EH (cell line): ENCODE measurements at regions not wholly inside any gene's neighbourhood (a gene's known extent, or its start where the extent isn't known, plus 50 kb on each side); places are given as distances from the start of the nearest gene placed in this dataset.
"Not testable (repeated sequence)": the region's sequence is repeated elsewhere in the genome, so short reads cannot be mapped to it uniquely, and the experiment has no call there.

Source experiments
- DNase-seq: peaks from one replicate; pipeline ENCODE4 v3.0.0-alpha.2; 2015; ENCODE audit warnings: low read depth

DNA sequence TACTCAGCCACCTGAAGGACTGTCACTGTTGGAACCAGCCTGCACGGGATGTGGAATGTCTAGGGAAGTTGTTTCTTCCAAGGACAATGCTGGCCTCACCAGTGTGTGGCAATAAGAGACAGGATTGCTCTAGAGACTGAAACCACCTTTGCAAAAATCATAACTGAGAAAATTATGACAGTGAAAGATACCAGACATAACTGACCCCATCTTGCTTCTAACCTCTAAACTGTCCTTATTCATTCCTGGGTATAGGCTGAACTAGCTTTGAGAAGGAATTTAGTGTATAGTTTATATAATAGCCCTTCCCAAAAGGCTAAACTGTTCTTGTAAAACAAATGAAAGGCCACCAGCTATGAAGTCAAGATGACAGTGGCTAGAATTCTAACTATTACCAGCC lies 83.6 kb downstream of the IER5 start:
- no peak for DNase-seq

DNA sequence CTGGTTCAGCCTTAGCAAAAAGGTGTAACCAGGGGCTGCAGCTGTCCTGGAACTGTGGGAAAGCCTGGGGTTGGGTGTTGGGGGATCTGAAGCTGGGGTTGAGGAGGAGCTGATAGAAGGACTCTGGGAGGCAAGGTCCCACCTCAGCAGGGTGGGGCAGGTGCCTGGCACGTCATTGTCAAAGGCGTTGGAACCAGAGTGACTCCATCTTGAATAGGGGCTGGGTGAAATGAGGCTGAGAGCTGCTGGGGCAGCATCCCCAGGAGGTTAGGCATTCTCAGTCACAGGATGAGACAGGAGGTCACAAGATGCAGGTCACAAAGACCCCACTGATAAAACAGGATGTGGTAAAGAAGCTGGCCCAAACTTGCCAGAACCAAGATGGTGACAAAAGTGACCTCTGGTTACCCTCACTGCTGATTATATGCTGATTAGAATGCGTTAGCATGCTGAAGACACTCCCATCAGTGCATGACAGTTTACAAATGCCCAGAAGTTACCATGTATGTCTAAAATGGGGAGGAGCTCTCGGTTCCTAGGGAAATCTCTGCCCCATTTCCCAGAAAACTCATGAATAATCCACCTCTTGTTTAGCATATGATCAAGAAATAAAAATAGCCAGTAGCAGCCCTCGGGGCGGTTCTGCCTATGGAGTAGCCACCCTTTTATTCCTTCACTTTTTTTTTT lies 85.4 kb downstream of the IER5 start:
- DNase-seq = peak; percentile 85

DNA sequence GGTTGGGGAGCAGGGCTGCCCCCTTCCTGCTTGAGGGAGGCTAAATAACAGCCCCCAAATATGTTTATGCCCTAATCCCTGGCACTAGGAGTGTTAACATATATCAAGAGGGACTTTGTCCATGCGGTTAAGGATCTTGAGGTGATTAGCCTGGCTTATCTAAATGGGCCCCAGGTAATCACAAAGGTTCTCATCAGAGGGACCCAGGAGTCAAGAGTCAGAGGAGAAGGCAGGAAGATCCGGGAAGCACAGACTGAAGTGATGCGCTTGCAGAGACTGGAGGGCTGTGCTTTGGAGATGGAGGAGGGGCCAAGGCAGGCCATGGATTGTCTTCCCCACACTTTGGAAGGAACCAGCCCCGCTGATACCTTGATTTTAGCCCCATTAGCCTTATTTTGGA lies 86.4 kb downstream of the IER5 start:
- DNase-seq = no peak

DNA sequence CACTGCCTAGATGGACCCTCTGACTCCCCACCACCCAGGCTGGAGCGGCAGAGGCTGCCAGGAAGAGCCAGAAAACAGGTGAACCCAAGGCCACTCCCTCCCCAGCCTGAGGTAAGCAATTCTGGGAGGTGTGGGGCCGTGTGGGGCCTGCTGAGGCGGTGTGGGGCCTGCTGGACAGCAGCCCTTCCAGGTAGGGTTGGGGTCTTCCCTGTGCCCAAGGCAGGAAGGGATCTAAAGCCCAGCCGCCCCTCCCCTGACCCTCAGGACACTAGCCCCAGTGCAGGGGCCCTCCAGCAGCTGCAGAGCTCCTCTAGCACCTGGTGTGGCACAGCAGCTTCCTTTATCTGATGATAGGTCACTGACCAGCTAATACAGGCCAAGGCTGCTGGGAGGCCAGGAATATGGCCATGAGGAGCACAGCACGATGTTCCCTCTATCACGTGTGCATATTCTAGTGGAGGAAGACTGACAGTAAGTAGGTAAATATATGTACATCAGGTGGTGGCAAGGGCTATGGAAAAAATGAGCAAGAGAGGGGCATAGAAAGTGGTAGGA lies 86.9 kb downstream of the IER5 start:
- DNase-seq = no peak

DNA sequence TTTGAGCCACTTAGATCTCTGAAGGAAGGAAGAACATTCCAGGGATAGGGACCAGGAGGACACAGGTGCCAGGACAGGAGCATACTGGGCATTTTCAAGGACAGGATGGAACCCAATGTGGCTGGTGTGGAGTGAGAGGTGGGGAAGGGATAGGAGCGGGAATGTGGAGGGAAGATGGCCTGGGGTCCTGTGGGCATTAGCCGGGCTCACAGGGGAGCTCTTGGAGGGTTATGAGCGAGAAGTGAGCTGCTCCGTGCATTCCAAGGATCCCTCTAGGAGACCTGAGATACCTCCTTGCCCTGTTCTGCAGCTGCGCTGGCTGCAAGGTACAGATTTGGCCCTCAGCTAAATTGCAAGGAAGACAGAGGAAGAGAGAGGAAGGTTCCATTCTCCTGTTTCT lies 87.5 kb downstream of the IER5 start:
- no peak for DNase-seq

DNA sequence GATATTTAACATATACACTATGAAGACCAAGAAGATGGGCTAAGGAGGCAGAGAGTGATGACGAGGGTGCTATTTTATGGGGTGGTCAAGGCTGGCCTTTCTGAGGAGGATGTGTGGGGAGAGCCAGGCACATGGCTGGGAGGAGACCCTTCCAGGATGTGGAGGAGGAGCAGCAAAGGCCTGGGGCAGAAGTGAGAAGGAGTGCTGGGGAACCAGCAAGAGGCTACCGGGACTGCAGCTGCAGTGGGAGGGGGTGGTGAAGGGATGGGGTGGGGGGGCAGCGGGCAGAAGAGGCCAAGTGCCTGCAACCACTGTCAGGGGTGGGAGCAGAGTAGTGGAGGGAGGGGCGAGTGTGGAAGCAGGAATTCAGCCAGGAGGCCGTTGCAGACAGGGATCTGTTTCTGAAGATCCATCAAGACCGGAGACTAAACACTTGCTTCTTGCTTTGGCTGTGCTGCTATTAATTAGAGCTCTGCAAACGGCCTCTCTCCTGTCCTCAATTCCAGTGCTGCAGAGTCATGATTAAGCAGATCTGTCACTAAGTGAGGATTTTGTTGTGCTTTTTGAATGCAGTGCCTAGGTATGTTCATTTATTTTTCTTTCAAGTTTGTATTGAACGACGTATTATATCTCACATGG lies 89.9 kb downstream of the IER5 start:
- no peak for DNase-seq

DNA sequence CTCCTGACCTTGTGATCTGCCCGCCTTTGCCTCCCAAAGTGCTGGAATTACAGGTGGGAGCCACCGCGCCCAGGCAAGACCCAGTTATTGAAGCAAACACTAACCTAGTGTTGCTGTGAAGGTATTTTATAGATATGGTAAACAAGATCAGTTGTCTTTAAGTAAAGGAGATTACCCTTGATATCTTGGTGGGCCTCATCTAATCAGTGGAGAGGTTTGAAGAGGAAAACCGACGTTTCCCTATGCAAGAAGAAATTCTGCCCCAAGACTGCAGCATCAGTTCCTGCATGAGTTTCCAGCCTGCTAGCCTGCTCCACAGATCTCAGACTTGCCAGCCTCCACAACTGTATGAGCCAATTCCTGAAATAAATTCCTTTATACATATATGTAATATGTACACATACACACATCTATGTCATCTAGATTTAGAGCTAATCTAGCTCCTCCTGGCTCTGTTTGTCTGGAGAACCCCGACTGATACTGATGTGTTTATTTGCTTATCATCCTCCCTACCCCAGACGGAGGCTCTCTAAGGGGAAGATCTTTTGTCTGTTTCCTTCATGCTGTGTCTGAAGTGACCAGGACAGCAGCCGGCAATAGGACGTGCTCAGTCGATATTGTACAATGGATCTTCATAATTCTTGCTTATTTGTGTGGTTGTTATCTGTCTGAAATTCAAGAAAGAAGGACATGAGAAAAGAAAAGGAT lies 90.9 kb downstream of the IER5 start:
- DNase-seq = no peak

DNA sequence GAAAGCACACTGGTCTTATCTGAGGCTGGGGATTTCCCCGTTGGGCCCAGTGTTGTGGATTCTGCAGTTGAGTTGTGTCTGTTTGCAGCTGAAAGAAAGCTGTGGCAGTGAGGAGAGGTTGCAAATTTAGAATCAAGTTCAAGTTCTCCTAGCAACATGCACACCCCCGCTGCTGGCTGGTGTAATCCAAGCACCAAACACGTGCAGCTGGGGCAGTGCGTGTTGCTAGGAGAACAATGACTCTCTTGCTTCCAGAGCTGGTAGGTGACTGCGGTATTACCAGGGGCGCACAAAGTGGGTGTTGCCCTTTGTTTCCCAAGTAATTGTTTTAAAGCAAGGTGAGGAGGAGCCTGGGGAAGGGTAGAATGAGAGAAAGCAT lies 91.5 kb downstream of the IER5 start:
- peak; percentile 29 for DNase-seq

DNA sequence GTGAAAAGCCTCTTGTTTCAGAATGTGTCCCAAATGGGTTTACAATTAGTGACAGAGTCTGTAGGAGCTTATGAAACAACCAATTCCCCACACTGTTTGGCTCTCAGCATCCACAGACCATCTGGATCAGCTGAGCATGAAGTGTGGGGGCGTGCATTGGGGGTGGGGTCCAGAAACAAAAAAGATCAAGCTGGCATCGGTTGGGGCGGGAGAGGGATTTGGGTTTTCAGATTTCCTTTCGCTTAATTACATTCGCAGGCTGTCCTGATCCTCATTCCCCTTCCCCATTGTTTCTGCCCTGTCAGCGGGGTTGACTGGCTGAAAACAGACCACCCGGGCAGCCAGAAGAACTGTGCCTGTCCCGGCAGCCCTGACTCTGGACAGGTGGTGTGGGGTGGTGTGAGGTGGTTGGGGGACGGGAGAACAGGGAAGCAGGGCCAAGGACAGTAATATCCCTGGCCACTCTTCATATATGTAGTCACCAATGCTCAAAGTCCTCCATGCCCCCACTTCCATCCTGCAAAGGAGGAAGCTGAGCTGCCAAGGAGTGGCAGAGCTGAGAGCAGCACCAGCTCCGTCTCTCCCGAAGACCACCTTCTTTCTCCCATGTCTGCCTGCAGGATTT lies 92.0 kb downstream of the IER5 start:
- no peak for DNase-seq

DNA sequence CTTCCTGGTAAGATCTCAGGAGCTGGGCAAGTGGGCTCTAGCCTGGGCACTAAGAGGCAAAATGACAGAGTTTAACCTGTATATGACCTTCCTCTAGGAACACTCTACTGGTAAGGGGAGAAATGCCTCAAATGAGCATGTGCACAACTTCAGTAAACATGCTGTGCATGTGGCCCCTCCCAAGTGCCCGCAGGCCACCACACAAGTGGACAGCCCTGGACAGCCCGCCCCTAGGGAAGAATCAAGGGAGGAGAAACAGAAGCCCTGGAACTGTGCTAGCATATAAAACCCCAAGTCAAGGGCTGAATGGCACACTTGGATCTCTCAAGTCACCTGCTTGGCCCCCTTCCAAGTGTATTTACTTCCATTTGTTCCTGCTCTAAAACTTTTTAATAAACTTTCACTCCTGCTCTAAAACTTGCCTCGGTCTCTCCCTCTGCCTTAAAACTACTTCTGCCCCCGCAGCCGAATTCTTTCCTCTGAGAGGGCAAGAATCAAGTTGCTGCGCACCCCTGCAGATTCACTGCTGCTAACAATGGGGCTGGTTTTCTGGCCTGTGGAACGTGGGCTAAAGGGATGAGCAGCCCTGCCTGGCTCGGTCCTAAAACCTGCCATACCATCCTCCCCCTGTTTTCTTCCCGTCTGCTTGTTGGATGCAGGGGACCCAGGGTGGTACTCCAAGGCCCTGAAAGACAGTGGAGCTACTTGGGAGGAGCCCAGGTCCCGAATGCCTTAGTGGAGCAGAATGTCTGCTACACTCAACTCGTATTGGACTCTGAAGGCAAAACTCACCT lies 93.5 kb downstream of the IER5 start:
- DNase-seq = no peak

DNA sequence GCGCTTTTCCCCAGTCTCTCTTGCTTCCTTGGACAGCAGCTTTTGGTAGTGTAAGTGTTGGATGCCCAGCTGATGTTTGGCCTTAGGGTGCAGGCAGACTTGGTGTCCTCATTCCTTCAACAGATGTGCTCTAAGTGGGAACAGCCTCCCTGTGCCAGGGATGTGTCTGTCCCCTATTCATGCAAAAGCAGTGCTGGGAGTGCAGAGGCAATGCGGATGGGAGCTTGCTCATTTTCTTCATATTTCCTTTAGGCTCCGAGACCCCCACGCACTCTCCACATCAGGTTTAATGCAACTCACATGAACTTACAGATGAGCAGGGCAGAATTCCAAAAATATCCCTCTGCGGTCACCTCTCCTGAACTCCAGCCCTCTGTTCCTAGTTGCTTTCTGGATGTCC lies 96.1 kb downstream of the IER5 start:
- no peak for DNase-seq

DNA sequence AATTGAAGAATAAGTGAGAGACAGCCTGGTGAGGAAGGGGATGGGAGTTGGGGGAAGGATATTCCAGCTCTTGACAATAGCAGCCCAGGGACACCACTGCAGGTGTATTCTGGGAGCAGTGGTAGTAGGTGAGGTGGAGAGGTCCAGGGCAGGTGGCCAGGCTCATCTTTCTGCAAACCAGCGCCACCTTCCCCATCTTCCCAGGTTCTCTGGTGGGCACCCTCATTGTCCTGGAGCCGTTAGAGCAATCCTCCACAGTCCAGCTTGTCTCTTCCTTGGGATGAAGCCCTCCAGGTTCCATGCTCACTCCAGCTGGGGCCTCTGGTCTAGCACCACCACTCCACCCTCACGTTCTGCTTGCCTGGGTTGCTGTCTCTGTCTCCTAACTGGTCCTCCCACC lies 97.0 kb downstream of the IER5 start:
- DNase-seq = no peak

DNA sequence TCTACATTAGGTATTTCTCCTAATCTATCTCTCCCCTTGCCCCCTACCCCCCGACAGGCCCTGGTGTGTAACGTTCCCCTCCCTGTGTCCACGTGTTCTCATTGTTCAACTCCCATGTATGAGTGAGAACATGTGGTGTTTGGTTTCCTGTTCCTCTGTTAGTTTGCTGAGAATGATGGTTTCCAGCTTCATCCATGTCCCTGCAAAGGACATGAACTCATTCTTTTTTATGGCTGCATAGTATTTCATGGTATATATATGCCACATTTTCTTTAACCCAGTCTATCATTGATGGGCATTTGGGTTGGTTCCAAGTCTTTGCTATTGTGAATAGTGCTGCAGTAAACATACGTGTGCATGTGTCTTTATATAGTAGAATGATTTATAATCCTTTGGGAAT lies 97.6 kb downstream of the IER5 start:
- not testable (repeated sequence) for DNase-seq

DNA sequence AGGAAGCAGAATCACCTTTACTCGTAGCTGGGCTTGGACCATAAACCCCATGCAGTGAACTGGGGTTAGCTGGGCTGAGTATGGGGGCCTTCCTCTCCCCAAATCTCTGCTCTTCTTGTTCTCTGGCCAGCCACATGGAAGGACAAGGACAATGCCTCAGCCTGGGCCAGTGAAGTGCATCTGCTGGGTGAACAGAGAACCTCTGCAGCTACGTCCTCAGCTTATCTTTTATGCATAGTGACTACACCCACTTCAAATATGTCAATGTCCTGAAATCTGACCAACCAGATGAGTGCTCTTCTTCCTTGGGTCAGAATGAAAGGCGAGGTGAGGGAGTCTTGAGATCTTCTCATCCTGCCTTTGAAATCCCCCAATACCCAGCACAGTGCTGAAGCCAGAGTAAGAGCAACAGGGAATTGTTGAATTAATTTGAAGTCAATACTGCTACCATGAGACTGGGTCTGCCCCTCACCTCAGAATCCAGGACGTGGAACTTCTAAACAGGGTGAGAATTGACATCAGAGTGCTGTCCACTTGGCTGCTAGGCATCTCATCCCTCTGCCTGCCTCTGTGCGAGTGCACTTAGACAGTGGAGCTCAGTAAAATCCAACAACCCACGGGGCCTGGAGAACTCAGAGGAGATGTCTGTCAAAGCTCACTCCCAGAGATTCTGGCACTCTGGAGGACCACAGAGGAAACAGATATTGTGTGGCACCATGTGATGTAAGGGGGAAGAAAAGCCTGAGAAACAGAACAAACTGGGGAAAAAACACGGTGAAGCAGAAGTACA lies 99.0 kb downstream of the IER5 start:
- DNase-seq = no peak

DNA sequence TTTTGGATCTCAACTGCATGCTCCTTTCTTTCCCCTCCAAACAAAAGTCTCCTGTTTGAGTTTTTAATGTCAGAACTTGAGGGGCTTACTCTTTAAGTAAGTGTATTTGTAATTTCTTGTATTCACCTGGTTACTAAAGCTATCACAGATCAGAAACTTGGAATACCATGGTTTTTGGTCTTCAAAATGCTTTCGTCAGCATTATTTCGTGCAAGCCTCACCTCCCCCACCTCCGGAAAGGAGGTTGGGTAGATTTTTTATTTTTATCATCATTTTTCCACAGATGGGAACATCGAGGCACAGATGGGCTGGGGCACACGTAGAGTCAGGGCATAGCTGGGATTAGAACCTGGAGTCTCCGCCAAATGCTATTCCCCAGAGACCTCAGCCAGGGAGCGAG lies 100.7 kb downstream of the IER5 start:
- DNase-seq = no peak

DNA sequence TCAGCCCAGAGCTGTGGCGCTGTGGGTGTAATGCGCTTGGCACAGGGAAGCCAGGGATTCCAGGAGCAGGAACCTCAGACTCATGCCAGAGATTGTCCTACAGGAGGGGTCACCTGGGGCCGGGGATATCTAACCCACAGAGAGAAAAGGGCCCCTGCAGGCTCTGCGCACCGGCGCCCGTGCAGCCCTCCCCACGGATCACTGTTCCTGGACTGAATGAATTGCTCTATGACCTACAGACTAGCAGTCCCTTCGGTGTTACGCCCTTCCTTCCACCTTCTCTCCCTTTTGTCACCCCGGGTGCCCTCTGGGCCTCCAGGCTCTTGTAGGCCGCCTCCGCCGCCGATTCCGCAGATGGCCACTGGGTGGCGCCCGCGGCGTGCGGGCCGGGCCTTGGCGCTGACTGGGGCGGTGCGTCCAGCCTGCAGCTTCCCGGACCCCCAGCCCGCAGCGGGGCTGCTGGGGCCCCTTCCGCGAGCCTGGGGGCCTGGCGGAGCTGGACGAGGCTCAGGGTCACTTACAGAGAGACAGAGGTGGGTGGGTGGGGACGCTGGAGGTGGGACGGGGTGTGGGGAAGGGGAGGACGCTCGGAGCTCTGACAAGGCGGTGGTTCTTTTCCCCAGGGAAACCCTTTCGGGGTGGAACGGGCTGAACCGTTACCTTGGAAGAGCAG lies 101.3 kb downstream of the IER5 start:
- DNase-seq = peak; percentile 52

DNA sequence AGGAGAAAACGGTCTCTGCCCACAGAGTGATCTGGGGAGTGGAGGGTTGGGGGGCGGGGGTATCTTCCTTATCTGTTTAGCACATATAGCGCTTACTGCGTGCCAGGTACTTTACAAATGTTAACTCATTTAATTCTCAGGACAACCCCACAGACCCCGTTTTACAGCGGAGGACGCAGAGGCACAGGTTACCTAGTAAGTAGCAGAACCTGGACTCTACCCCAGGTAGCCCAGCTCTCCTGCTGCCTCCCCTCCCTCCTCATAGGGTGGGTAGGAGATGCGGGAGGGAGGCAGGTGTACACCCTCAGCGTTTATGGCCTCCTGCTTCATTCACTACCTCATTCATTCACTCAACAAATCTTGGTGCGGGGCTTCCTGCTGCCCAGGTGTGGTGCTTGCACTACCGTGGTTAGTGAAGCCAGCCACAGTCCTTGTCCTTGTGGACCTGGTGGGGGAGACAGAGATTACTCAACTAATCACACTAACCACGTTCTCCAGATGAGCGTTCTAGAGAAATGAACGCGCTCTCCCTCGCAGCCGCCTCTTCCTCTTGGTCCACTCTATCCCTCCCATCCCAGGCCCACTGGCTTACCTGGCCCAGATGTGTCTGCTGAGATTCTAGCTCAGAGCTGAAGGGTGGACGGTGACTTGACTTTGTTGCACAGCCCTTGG lies 102.0 kb downstream of the IER5 start:
- no peak for DNase-seq

DNA sequence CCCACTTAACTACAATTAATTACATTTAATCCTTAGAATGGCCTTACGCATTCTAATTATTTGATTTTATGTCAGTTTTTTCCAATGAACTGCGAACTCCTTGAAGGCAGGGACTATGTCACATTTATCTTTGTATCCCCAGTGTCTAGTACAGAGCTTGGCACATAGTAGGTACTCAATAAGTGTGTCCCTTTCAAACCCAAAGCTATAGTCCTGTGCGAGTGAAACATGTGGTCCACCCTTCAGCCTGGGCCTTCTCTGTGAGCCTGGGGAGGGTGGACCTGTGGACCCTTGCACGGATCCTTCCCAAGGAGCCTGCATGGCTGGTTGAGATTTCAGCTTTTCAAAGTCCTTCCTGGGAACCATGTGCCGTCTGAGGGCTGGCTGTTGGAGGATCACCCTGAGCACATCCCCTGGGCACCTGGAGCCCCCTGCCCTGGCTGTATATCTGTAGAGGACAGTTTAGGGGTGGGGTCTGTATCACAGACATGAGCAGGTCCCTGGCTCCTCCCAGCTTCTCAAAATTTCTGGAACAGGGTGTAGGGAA lies 103.1 kb downstream of the IER5 start:
- DNase-seq = no peak

DNA sequence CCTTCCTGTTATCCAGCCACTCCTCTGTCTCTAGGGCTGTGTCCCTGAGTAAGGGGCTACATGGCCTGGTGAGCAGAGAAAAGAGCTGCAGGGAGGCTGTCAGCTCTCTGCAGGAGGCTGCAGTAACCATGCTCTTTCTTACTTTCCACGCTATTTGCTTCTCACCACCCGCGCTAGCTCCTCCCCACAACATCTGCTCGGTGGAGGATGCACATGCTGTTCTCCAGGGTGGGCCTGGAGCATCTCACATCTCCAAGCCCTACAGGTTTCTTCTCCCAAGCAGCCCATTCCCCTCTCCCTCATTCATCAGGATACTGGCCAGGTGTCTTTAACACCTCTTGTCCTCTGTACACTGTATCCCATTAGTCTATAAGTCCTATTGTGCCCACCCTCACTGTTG lies 103.8 kb downstream of the IER5 start:
- no peak for DNase-seq
